ENCODE measurements at regions not wholly inside any gene's neighbourhood (a gene's known extent, or its start where the extent isn't known, plus 50 kb on each side); places are given as distances from the start of the nearest gene placed in this dataset.

- TF ChIP-seq CTCF (IDR thresholded peaks at IDR 0.05 in 4 of 5, conservative IDR thresholded peaks at IDR 0.05 in 1 of 5) = no peak
- no peak for TF ChIP-seq POLR2A (IDR thresholded peaks at IDR 0.05)
These were observed 129.1 kb upstream of the CA10 start for GRCh38 chr17:52287611-52288010.
